HCT116 (cell line): ENCODE measurements at regions not wholly inside any gene's neighbourhood (a gene's known extent, or its start where the extent isn't known, plus 50 kb on each side); places are given as distances from the start of the nearest gene placed in this dataset.

Experiments used
- ATAC-seq: fragments of 200-7000 bp; cut with Tn5 transposase; 2 replicates; pipeline ENCODE4 v1.9.1; 2020; ENCODE audit warnings: mild to moderate bottlenecking, moderate library complexity
- BruUV-seq: library from RNA; stranded (reverse); fragments of 400-500 nt; replicated peaks from 2 replicates; lab custom pipeline; 2021; lab: Mats Ljungman, UMichigan
- CTCF ChIA-PET: fragments of 300-600 bp; sonication (Branson Sonifier 250); formaldehyde crosslinking; loops from one replicate; lab custom pipeline; 2021; ENCODE audit warnings: antibody characterized with exemption; lab: Charles Lee
- POLR2A ChIA-PET: fragments of 300-600, 350-600 bp; sonication (Branson Sonifier 250); formaldehyde crosslinking; loops from one replicate; lab custom pipeline; 2021; ENCODE audit warnings: antibody characterized with exemption; lab: Charles Lee
- RAD21 ChIA-PET, 2 experiments: fragments of 300-600 bp; sonication (Branson Sonifier 250); formaldehyde crosslinking; loops; one replicate each; lab custom pipeline; 2023; ENCODE audit warnings: low total read pairs in 2 of 2; ENCODE audit not compliant: uncharacterized antibody in 2 of 2, unreplicated experiment in 2 of 2, low non-redundant PET in 1 of 2; lab: Charles Lee
- DNase-seq: peaks from one replicate; pipeline ENCODE4 v3.0.0-alpha.2; 2010; ENCODE audit warnings: low read depth, low spot score
- H2AFZ ChIP-seq: fragments of 200-600 bp; shearing (Covaris generic), sonication (generic); 2 replicates; pipeline ENCODE4 v1.6.1; 2017; ENCODE audit warnings: low read depth, mixed run types, mixed read lengths, antibody characterized with exemption, low read length; ENCODE audit not compliant: poor library complexity, severe bottlenecking
- H3K27ac ChIP-seq: 2 replicates; pipeline ENCODE4 v1.5.1; 2012; ENCODE audit warnings: low read depth, low read length
- H3K27me3 ChIP-seq: fragments of 200-600 bp; sonication (generic); 2 replicates; pipeline ENCODE4 v1.6.1; 2016; ENCODE audit warnings: mixed run types, low read length, mixed read lengths; ENCODE audit not compliant: insufficient read depth
- H3K36me3 ChIP-seq, 2 experiments: fragments of 200-500 bp in 1 of 2; fragments of 200-600 bp in 1 of 2; sonication (Bioruptor generic) in 1 of 2; sonication (generic) in 1 of 2; 2 replicates each; pipeline versions ENCODE4 v1.5.1 to v1.6.1; 2014 to 2016; ENCODE audit warnings: low read length in 2 of 2, inconsistent platforms in 1 of 2, mixed read lengths in 1 of 2, mixed run types in 1 of 2; ENCODE audit not compliant: insufficient read depth in 2 of 2, control insufficient read depth in 1 of 2
- H3K4me1 ChIP-seq, 2 experiments: fragments of 200-600 bp in 1 of 2; sonication (generic) in 1 of 2; 2 replicates each; pipeline versions ENCODE4 v1.5.1 to v1.6.1; 2012 to 2017; ENCODE audit warnings: low read length in 2 of 2, inconsistent platforms in 1 of 2, mild to moderate bottlenecking in 1 of 2, mixed read lengths in 1 of 2, mixed run types in 1 of 2, moderate library complexity in 1 of 2; ENCODE audit not compliant: insufficient read depth in 2 of 2, control insufficient read depth in 1 of 2
- H3K4me2 ChIP-seq: fragments of 200-600 bp; sonication (generic); 2 replicates; pipeline ENCODE4 v1.6.1; 2017; ENCODE audit warnings: mixed run types, low read length, mixed read lengths
- H3K4me3 ChIP-seq, 2 experiments: fragments of 200-600 bp in 1 of 2; sonication (generic) in 1 of 2; replicated peaks in 1 of 2; 2 replicates each; pipeline ENCODE4 v1.5.1; 2011 to 2016; ENCODE audit warnings: low read length in 2 of 2, control low read depth in 1 of 2, low read depth in 1 of 2, mild to moderate bottlenecking in 1 of 2, mixed read lengths in 1 of 2, mixed run types in 1 of 2
- H3K79me2 ChIP-seq: fragments of 200-600 bp; sonication (generic); 2 replicates; pipeline ENCODE4 v1.6.1; 2017; ENCODE audit warnings: mild to moderate bottlenecking, mixed run types, low read length, moderate library complexity, mixed read lengths; ENCODE audit not compliant: insufficient read depth
- H3K9ac ChIP-seq: fragments of 200-600 bp; sonication (generic); 2 replicates; pipeline ENCODE4 v1.6.1; 2016; ENCODE audit warnings: low read length, mixed read lengths
- H3K9me2 ChIP-seq: fragments of 200-600 bp; sonication (generic), shearing (Covaris generic); 2 replicates; pipeline ENCODE4 v1.6.1; 2017; ENCODE audit warnings: mixed run types, mild to moderate bottlenecking, moderate library complexity; ENCODE audit not compliant: insufficient read depth
- H3K9me3 ChIP-seq, 2 experiments: fragments of 200-500 bp in 1 of 2; fragments of 200-600 bp in 1 of 2; sonication (Bioruptor generic) in 1 of 2; sonication (generic) in 1 of 2; 2 replicates each; pipeline ENCODE4 v1.6.1; 2014 to 2017; ENCODE audit warnings: low read length in 2 of 2, mixed read lengths in 2 of 2, inconsistent platforms in 1 of 2, low read depth in 1 of 2, mild to moderate bottlenecking in 1 of 2, mixed run types in 1 of 2, moderate library complexity in 1 of 2; ENCODE audit not compliant: control insufficient read depth in 1 of 2, insufficient read depth in 1 of 2
- H4K20me1 ChIP-seq: fragments of 200-600 bp; sonication (generic), shearing (Covaris generic); 2 replicates; pipeline ENCODE4 v1.6.1; 2017; ENCODE audit warnings: mixed run types, mild to moderate bottlenecking, moderate library complexity; ENCODE audit not compliant: insufficient read depth
- ATF3 ChIP-seq: IDR thresholded peaks from 2 replicates; pipeline ENCODE4 v1.6.1; 2012
- CBX3 ChIP-seq: IDR thresholded peaks from 2 replicates; pipeline ENCODE4 v1.6.1; 2012; ENCODE audit warnings: low read depth
- CEBPB ChIP-seq: IDR thresholded peaks from 2 replicates; pipeline ENCODE4 v1.6.1; 2012; ENCODE audit warnings: low read depth
- EGR1 ChIP-seq: IDR thresholded peaks from 2 replicates; pipeline ENCODE4 v1.6.1; 2012; ENCODE audit warnings: low read depth
- EZH2 ChIP-seq: fragments of 200-600 bp; sonication (generic); IDR thresholded peaks from 2 replicates; pipeline ENCODE4 v1.6.1; 2017; ENCODE audit warnings: antibody characterized with exemption, mixed run types
- FOSL1 ChIP-seq: IDR thresholded peaks from 2 replicates; pipeline ENCODE4 v1.6.1; 2012; ENCODE audit warnings: low read depth
- JUND ChIP-seq: IDR thresholded peaks from 2 replicates; pipeline ENCODE4 v1.6.1; 2012
- POLR2A ChIP-seq: IDR thresholded peaks from 2 replicates; pipeline ENCODE4 v1.7.0; 2011; ENCODE audit warnings: borderline replicate concordance; ENCODE audit not compliant: insufficient read depth, insufficient read length; ENCODE audit errors: extremely low read depth
- POLR2AphosphoS5 ChIP-seq: IDR thresholded peaks from 2 replicates; pipeline ENCODE4 v1.6.1; 2011; ENCODE audit warnings: mild to moderate bottlenecking, low read depth, low read length, moderate library complexity
- RAD21 ChIP-seq: IDR thresholded peaks from 2 replicates; pipeline ENCODE4 v1.6.1; 2012; ENCODE audit warnings: low read depth, mild to moderate bottlenecking
- SP1 ChIP-seq: IDR thresholded peaks from 2 replicates; pipeline ENCODE4 v1.6.1; 2012; ENCODE audit warnings: low read depth
- SRF ChIP-seq: IDR thresholded peaks from 2 replicates; pipeline ENCODE4 v1.6.1; 2012; ENCODE audit warnings: low read depth
- TCF7L2 ChIP-seq: IDR thresholded peaks from 2 replicates; pipeline ENCODE4 v1.7.0; 2011; ENCODE audit warnings: borderline replicate concordance, inconsistent platforms; ENCODE audit not compliant: insufficient read depth, insufficient read length; ENCODE audit errors: extremely low read depth
- YY1 ChIP-seq: IDR thresholded peaks from 2 replicates; pipeline ENCODE4 v1.6.1; 2011; ENCODE audit warnings: low read length, low read depth, moderate library complexity, mild to moderate bottlenecking; ENCODE audit not compliant: insufficient replicate concordance; ENCODE audit errors: extremely low read depth
- ZBTB33 ChIP-seq: IDR thresholded peaks from 2 replicates; pipeline ENCODE4 v1.6.1; 2011; ENCODE audit warnings: mild to moderate bottlenecking, low read length, moderate library complexity; ENCODE audit not compliant: insufficient replicate concordance; ENCODE audit errors: extremely low read depth
- ZFX ChIP-seq: fragments of 450-650 bp; IDR thresholded peaks from 2 replicates; pipeline ENCODE4 v1.6.1; 2017
- ZNF274 ChIP-seq: fragments of 200-500 bp; sonication (Bioruptor generic); IDR thresholded peaks from 2 replicates; pipeline ENCODE4 v1.6.1; 2014; ENCODE audit warnings: mild to moderate bottlenecking, low read depth, low read length, inconsistent platforms
- intact Hi-C: fragments of 100-400 bp; cut with micrococcal nuclease; formaldehyde crosslinking; loops from 2 replicates; pipeline ENCODE4 v1.10.0; 2022
- TF ChIP-seq, protein P1 (sequence below), 3 experiments: fragments of 200-600 bp in 1 of 3; sonication (generic) in 1 of 3; IDR thresholded peaks in 2 of 3; conservative IDR thresholded peaks in 1 of 3; 2 replicates each; pipeline ENCODE4 v1.5.1; 2012 to 2017; ENCODE audit warnings: low read depth in 2 of 3, low read length in 2 of 3, antibody characterized with exemption in 1 of 3, borderline replicate concordance in 1 of 3, control low read depth in 1 of 3, mild to moderate bottlenecking in 1 of 3, mixed read lengths in 1 of 3, mixed run types in 1 of 3, moderate library complexity in 1 of 3; ENCODE audit not compliant: insufficient read depth in 1 of 3

DNA sequence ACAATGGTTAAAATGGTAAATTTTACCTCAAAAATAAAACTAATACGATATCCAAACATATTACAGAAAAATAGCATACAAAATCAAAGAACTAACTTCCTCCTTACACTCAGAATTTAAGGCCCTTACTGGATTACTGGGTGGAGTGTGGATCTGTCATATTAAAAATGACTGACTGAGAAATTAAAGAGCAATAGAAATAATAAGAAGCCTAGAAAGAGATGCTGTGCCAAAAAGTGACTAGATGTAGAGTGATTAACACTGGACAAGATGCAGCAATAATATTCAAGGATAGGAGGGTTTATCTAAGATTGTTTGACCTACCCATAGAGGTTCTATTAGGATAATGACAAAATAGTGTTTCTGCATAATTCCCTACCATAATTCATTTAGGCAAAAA, 424.3 kb downstream of the SETD4 start:
- Histone ChIP-seq H3K79me2 (no peaks in the 10 kb centered on the region), H3K9ac (no peak overlapping the region), H3K36me3 (no peaks in the 10 kb centered on the region), H3K9me3 (no peaks in the 10 kb centered on the region), H4K20me1 (no peaks in the 10 kb centered on the region), H3K4me2 (no peak overlapping the region), H3K27ac (no peak overlapping the region), H3K9me2 (no peaks in the 10 kb centered on the region), H3K4me3 (no peak overlapping the region), H3K27me3 (no peaks in the 10 kb centered on the region), H2AFZ (no peak overlapping the region), H3K4me1 (peaks cover 0 to 13% of the 10 kb centered on the region in 2 experiments; a peak in 2 of 4 replicates)
- DNase-seq (no peak), ATAC-seq (no peak)
- ChIA-PET POLR2A (no interaction called here), RAD21 (no interaction called here), CTCF (no interaction called here)
- intact Hi-C loops: no loop called here
- BruUV-seq: no TSS peak
- TF ChIP-seq SP1 (no peak), ZFX (no peak), POLR2A (no peak), JUND (no peak), SRF (no peak), TCF7L2 (no peak), YY1 (no peak), POLR2AphosphoS5 (no peak), ZBTB33 (no peak), ATF3 (no peak), EGR1 (no peak), CBX3 (no peak), CEBPB (no peak), ZNF274 (no peak), RAD21 (no peak), EZH2 (no peak), FOSL1 (no peak)
- TF ChIP-seq, protein P1, sequence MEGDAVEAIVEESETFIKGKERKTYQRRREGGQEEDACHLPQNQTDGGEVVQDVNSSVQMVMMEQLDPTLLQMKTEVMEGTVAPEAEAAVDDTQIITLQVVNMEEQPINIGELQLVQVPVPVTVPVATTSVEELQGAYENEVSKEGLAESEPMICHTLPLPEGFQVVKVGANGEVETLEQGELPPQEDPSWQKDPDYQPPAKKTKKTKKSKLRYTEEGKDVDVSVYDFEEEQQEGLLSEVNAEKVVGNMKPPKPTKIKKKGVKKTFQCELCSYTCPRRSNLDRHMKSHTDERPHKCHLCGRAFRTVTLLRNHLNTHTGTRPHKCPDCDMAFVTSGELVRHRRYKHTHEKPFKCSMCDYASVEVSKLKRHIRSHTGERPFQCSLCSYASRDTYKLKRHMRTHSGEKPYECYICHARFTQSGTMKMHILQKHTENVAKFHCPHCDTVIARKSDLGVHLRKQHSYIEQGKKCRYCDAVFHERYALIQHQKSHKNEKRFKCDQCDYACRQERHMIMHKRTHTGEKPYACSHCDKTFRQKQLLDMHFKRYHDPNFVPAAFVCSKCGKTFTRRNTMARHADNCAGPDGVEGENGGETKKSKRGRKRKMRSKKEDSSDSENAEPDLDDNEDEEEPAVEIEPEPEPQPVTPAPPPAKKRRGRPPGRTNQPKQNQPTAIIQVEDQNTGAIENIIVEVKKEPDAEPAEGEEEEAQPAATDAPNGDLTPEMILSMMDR (IDR thresholded peaks at IDR 0.05 in 2 of 3, conservative IDR thresholded peaks at IDR 0.05 in 1 of 3; ENCODE audit: borderline replicate concordance in 1 of 3, insufficient read depth in 1 of 3, low read depth in 2 of 3, low read length in 2 of 3): no peak
